ENCODE measurements at regions not wholly inside any gene's neighbourhood (a gene's known extent, or its start where the extent isn't known, plus 50 kb on each side); places are given as distances from the start of the nearest gene placed in this dataset.

GRCh38 chr4:175542786-175543185, 269.3 kb downstream of the GPM6A start:
- peak in 2 of 3 experiments; percentile 7 to 65 for DNase-seq

- no peak for DNase-seq
These were observed 252.9 kb downstream of the GPM6A start for GRCh38 chr4:175559126-175559525.

- DNase-seq, result no peak
These were observed 252.5 kb downstream of the GPM6A start for GRCh38 chr4:175559526-175559925.

GRCh38 chr4:175560604-175561003, 251.5 kb downstream of the GPM6A start:
- DNase-seq, result peak in 1 of 3 experiments; percentile 80

GRCh38 chr4:175561696-175562095, 250.4 kb downstream of the GPM6A start:
- peak in 1 of 3 experiments; percentile 22 for DNase-seq

- DNase-seq, result no peak
These were observed 250.0 kb downstream of the GPM6A start for GRCh38 chr4:175562111-175562510.

GRCh38 chr4:175562542-175562941, 249.5 kb downstream of the GPM6A start:
- DNase-seq, result peak in 1 of 3 experiments; percentile 21
